Memory B cell (primary cell): ENCODE measurements at regions not wholly inside any gene's neighbourhood (a gene's known extent, or its start where the extent isn't known, plus 50 kb on each side); places are given as distances from the start of the nearest gene placed in this dataset.

ENCODE experiments used
- ATAC-seq: fragments of 150-1000 bp; cut with Tn5 transposase; 2 replicates; pipeline ENCODE4 v1.10.0; 2021; ENCODE audit warnings: low read depth, mild to moderate bottlenecking, moderate library complexity
- DNase-seq, 2 donors: peaks; one replicate each; pipeline ENCODE4 v3.0.0; 2022; ENCODE audit warnings: low spot score in 2 of 2
- H3K27ac Mint-ChIP-seq: one replicate; pipeline ENCODE4 v1.8.0; 2022; ENCODE audit warnings: mild to moderate bottlenecking, moderate library complexity, mixed read lengths
- H3K27me3 Mint-ChIP-seq: one replicate; pipeline ENCODE4 v1.8.0; 2022; ENCODE audit warnings: mixed read lengths
- H3K36me3 Mint-ChIP-seq: one replicate; pipeline ENCODE4 v1.8.0; 2022; ENCODE audit warnings: mild to moderate bottlenecking, mixed read lengths
- H3K4me1 Mint-ChIP-seq: one replicate; pipeline ENCODE4 v1.8.0; 2022; ENCODE audit warnings: mixed read lengths
- H3K4me3 Mint-ChIP-seq: one replicate; pipeline ENCODE4 v1.8.0; 2022; ENCODE audit warnings: mild to moderate bottlenecking, moderate library complexity, mixed read lengths
- H3K9me3 Mint-ChIP-seq: one replicate; pipeline ENCODE4 v1.8.0; 2022; ENCODE audit warnings: mixed read lengths

DNA sequence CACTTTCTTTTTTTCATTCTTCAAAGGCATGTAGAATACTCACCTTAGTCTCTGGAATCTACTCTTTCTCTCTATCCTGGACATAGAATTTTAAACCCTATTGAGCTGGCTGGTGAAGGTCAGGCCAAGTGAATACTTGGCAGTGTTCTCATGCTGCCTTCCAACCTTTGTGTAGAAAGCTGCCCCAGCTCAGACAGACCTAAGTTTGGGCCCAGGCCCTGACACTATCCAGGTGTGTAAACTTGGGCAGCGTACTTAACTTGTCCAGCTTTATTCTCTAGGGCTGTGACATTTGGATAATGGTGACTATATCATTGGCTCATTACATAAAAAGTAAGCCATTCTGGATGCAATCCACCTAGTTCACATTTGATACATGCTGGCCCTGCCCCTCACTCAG is 298.3 kb downstream of the IRX1 start:
- no peak for DNase-seq
- ATAC-seq: no peak
- no peaks in the 10 kb centered on the region for H3K27me3 Mint-ChIP-seq
- no peak overlapping the region for H3K4me3 Mint-ChIP-seq
- peaks cover 7% of the 10 kb centered on the region for H3K9me3 Mint-ChIP-seq
- no peak overlapping the region for H3K27ac Mint-ChIP-seq
- H3K4me1 Mint-ChIP-seq: no peaks in the 10 kb centered on the region
- H3K36me3 Mint-ChIP-seq: no peaks in the 10 kb centered on the region

DNA sequence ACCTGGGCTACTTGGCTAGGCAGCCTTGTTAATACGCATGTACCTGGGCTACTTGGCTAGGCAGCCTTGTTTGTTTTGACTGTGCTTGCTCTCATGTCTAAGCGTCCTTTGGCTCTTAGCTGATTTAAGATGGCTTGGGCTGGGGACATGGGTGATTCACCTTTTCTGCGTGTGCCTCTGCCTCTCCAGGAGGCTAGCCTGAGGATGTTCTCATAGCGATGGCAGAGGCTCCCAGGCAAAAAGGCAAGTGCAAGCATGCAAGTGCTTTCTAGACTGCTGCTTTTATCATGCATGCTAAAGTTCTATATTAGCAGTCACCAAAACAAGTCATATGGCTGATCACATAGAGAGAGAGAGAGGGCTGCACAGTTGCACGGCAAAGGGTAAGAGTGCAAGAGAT is 300.5 kb downstream of the IRX1 start:
- Mint-ChIP-seq H3K27me3 (no peaks in the 10 kb centered on the region), H3K9me3 (peaks cover 7% of the 10 kb centered on the region), H3K4me1 (no peaks in the 10 kb centered on the region), H3K27ac (no peak overlapping the region), H3K36me3 (no peaks in the 10 kb centered on the region), H3K4me3 (no peak overlapping the region)
- no peak for DNase-seq
- no peak for ATAC-seq

DNA sequence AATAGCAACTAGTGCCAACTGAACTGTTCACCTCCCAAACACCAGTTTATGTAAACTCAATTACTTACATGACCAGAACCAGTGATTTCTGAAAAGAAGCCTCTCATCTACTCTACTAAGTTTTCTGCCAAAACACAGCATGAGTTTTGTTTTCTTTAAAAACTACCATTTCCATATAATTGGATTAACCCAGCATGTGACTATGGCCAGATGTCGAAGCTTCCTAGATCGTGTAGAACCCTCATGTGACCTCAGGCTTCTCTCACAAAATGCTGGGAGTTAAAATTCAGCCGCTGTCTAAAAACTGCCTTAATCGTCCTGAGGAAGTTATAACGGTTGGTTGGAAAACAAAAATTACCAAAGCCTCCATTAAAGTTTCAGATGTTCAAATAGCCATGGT is 303.5 kb downstream of the IRX1 start:
- no peak for ATAC-seq
- no peak overlapping the region for H3K27ac Mint-ChIP-seq
- H3K4me1 Mint-ChIP-seq: no peaks in the 10 kb centered on the region
- no peaks in the 10 kb centered on the region for H3K36me3 Mint-ChIP-seq
- no peak overlapping the region for H3K4me3 Mint-ChIP-seq
- H3K27me3 Mint-ChIP-seq: no peaks in the 10 kb centered on the region
- DNase-seq: no peak
- peaks cover 7% of the 10 kb centered on the region for H3K9me3 Mint-ChIP-seq

DNA sequence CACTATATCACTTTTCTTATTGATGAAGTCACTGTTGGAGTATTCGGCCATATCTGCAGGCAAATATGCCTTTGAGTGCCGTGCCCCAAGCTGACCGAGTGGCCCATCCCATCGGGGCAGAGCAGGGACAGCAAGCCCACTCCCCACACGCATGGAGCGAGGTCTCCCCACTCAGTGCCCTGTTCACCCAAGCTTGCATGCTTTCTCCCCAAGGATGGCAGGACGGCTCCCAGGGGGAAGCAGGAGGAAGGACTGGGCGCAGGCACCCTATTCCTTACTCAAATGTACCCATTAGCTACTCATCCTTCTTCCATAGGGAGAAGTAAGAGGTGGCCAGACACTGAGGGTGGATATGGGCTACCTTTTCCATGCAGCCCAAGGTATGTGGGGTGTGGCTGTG is 309.0 kb downstream of the IRX1 start:
- no peak for ATAC-seq
- peaks cover 2% of the 10 kb centered on the region for H3K9me3 Mint-ChIP-seq

DNA sequence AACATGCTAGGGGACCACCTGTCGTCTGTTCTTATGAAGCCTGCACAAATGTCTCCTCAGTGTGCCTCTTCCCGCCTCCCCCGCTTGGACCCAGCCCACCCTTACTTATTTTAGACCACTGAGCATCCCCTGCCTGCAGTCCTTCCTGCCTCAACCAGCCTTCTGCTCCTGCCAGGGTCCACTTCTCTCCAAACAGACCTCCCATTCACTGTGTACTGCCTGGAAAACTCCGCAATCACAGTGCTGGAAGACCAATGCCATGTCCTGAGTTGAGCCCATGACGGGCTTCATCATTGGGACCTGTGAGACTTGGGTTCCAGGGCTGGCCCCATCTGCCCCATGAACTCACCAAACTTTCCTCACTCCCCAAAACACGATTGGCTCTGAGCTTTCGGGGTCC is 309.4 kb downstream of the IRX1 start:
- DNase-seq: no peak
- no peak for ATAC-seq
- Mint-ChIP-seq H3K9me3 (peaks cover 2% of the 10 kb centered on the region), H3K4me1 (no peaks in the 10 kb centered on the region), H3K27ac (no peak overlapping the region), H3K36me3 (no peaks in the 10 kb centered on the region), H3K27me3 (no peaks in the 10 kb centered on the region), H3K4me3 (no peak overlapping the region)

More for the DNA sequence above, 309.0 kb downstream of the IRX1 start:
- no peak overlapping the region for H3K4me3 Mint-ChIP-seq
- no peak for DNase-seq
- H3K27ac Mint-ChIP-seq: no peak overlapping the region
- no peaks in the 10 kb centered on the region for H3K4me1 Mint-ChIP-seq
- no peaks in the 10 kb centered on the region for H3K36me3 Mint-ChIP-seq
- no peaks in the 10 kb centered on the region for H3K27me3 Mint-ChIP-seq

DNA sequence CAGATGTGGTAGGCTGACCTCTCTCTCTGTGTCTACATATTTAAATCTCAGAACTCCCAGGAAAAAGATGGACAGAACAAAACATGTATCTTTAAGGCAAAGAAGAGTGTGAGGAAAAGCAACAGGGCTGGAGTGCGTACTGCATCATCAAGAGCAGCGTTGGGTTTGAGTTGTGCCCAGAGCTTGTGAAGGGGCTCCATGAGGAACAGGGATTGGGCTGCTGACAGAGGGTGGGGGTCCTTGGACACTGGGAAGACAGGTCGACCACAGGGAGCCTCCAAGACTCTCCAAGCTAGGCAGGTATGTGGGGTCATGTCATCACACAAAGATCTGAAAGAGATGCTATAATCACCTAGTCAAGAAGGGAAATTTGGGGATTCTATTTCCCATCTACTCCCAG is 309.9 kb downstream of the IRX1 start:
- no peaks in the 10 kb centered on the region for H3K27me3 Mint-ChIP-seq

DNA sequence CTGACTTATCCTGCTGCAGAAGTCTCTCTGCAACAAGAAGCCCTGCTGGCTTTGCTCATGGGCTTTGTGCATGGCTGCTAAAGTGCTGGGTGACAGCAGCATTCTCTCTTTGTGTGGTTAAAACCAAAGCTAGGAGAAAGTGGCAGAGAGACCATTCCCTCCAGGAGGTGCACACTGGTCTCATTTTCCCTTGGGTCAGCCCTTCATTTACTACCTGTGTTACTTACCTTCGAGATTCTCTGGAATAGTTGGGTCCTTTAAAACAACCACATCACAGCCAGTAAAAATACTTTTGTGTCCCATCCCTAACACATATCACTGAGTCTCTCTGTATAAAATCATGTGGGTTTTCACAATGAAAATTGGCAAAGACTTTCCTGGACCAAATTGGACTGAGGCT is 315.5 kb downstream of the IRX1 start:
- DNase-seq (no peak), ATAC-seq (no peak)
- H3K4me3 Mint-ChIP-seq: no peak overlapping the region
- H3K27ac Mint-ChIP-seq: no peak overlapping the region
- no peaks in the 10 kb centered on the region for H3K36me3 Mint-ChIP-seq
- H3K4me1 Mint-ChIP-seq: no peaks in the 10 kb centered on the region
- no peaks in the 10 kb centered on the region for H3K9me3 Mint-ChIP-seq
- no peaks in the 10 kb centered on the region for H3K27me3 Mint-ChIP-seq

More for the DNA sequence above, 309.9 kb downstream of the IRX1 start:
- no peak for DNase-seq
- Mint-ChIP-seq H3K4me1 (no peaks in the 10 kb centered on the region), H3K4me3 (no peak overlapping the region), H3K27ac (no peak overlapping the region), H3K9me3 (peaks cover 2% of the 10 kb centered on the region), H3K36me3 (no peaks in the 10 kb centered on the region)
- ATAC-seq: no peak

DNA sequence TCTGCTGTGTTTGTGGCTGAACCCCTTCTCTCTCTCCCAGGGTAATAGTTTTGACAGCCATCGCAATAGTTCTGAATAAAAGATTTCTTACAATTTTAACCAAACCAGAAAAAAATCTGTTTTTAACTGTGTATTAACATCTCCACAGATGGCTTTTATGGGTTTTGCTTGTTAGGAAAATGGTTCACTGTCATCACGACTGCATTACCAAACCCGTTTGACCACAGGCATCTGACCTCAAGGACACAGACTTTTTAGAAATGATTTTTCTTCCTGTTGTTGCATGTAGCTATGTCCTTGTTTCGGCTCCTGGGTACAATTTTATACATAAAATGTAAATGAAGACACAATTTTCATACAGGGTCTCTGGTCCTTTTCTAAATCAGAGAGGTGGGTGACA is 316.1 kb downstream of the IRX1 start:
- Mint-ChIP-seq H3K4me3 (no peak overlapping the region), H3K9me3 (no peaks in the 10 kb centered on the region), H3K27me3 (no peaks in the 10 kb centered on the region), H3K4me1 (no peaks in the 10 kb centered on the region), H3K36me3 (no peaks in the 10 kb centered on the region), H3K27ac (no peak overlapping the region)
- no peak for DNase-seq
- no peak for ATAC-seq

DNA sequence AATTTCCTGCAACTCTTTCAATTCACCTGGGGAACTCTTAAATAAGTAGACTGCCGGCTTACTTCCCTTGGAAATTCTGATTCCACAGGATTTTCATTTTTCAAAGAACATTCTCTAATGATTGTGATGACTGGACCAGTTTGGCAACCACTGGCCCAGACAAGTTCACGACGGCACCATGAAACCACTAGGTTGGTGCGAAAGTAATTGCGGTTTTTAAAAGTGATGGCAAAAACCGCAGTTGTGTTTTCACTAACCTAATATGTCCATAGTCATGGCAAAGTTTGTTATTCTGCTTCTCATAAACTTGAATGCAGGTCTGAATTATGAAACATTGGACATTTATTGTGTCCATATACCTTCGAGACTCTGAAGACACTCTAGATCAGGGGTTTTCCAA is 317.2 kb downstream of the IRX1 start:
- peaks cover 2% of the 10 kb centered on the region for H3K9me3 Mint-ChIP-seq
- H3K27me3 Mint-ChIP-seq: no peaks in the 10 kb centered on the region
- ATAC-seq (no peak), DNase-seq (no peak)
- no peaks in the 10 kb centered on the region for H3K36me3 Mint-ChIP-seq
- no peak overlapping the region for H3K27ac Mint-ChIP-seq
- no peaks in the 10 kb centered on the region for H3K4me1 Mint-ChIP-seq
- no peak overlapping the region for H3K4me3 Mint-ChIP-seq

DNA sequence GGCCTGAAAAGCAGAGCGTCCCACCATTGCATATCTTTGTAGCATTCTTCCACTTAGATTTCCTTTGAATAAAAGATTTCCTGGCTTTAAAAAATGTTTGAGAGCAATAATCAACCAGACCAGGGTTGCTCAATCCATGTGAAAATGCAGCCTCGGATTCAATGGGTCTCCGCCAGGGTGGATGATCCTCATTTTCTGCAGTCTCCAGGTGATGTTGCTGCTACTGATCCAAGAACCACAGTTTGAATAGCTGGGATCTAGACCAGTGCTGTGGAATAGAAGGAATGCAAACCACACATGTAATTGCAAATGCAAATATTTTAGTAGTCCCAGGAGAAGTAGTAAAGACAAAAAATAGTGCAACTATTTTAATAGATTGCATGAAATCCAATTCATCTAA is 317.6 kb downstream of the IRX1 start:
- no peaks in the 10 kb centered on the region for H3K27me3 Mint-ChIP-seq
- no peaks in the 10 kb centered on the region for H3K4me1 Mint-ChIP-seq
- no peaks in the 10 kb centered on the region for H3K36me3 Mint-ChIP-seq
- DNase-seq (no peak), ATAC-seq (no peak)
- H3K4me3 Mint-ChIP-seq: no peak overlapping the region
- H3K27ac Mint-ChIP-seq: no peak overlapping the region
- H3K9me3 Mint-ChIP-seq: peaks cover 2% of the 10 kb centered on the region

DNA sequence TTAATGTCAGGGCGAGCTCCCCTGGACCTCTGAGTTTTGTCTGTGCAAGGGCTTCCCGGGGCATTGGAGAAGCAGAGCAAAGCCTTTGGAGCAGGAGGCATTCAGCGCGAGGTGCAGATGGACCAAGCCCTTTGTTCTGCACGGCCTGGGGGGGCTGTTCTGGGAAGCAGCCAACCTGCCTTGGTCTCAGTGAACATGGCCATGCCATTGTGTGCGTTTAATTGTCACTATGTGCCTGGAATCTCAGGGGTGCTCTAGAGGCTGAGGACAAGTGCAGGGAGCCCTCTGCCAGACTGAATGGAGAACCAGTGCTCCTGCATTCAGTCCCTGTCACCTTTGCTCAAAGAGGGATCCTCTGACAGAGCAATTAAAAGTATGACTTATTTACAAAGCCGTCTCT is 329.4 kb downstream of the IRX1 start:
- Mint-ChIP-seq H3K27me3 (peaks cover 2% of the 10 kb centered on the region), H3K27ac (no peak overlapping the region), H3K36me3 (no peaks in the 10 kb centered on the region), H3K4me3 (no peak overlapping the region), H3K9me3 (peaks cover 10% of the 10 kb centered on the region), H3K4me1 (no peaks in the 10 kb centered on the region)
- ATAC-seq (no peak), DNase-seq (no peak)

DNA sequence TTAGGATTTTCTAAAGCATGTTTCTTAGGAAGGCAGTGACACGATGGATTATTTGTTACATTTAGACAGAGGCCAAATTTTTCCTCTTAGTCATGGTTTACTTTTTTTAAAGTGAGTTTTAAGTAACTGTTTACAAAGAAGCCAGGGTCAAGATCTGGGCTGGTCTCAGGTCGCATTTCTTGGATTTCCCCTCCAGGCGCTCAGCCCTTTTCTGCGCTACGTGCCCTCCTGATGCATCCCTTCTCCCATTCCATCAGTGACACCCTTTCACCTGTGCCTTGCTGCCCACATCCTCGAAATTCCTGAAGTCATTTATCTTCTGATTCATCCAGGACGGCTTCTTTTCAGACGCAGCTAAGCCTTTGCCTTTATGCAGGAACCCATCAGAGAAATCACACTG is 330.3 kb downstream of the IRX1 start:
- H3K4me1 Mint-ChIP-seq: no peaks in the 10 kb centered on the region
- H3K36me3 Mint-ChIP-seq: no peaks in the 10 kb centered on the region
- H3K4me3 Mint-ChIP-seq: no peak overlapping the region
- H3K9me3 Mint-ChIP-seq: peaks cover 9% of the 10 kb centered on the region
- peaks cover 2% of the 10 kb centered on the region for H3K27me3 Mint-ChIP-seq
- H3K27ac Mint-ChIP-seq: no peak overlapping the region
- no peak for DNase-seq
- no peak for ATAC-seq

DNA sequence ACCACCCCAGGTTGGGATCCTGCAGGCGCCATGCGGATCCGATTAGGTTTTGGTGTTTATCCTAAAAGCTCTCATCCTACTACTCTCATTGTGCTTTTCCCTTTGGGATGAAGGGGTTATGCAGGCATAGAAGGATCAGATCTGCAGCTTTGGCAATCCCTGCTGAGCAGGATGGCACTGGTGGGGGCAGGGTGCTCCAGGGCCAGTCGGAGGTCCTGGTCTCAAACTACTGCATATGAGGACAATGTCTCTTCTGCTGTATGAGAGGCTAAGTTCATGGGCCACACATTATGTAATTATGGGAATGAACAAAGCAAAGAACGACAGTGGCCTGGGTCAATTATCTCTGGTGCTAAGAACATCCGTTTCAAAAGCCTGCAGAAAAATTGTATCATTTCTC is 334.2 kb downstream of the IRX1 start:
- Mint-ChIP-seq H3K27me3 (peaks cover 2% of the 10 kb centered on the region), H3K9me3 (peaks cover 11% of the 10 kb centered on the region), H3K4me3 (no peak overlapping the region), H3K27ac (no peak overlapping the region), H3K4me1 (no peaks in the 10 kb centered on the region), H3K36me3 (no peaks in the 10 kb centered on the region)
- ATAC-seq (no peak), DNase-seq (no peak)

DNA sequence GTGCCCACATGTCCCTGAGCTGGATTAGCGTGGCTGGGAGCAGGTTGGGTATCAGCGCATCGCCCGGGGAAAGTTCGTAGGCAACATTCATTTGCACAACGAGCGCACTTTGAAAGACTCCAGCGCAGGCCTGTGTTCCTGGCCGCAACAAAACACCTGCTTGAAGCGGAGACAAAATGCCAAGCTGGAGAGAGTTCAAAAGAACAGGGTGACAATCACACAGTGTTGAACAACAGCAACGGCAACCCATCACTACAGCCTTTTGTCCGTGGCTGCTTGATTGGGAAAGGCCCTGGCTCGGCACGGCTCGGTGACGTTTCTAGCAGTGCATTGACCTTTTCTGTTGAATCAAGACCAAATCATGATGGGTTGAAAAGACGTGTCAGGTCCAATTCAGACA is 336.3 kb downstream of the IRX1 start:
- ATAC-seq: no peak
- Mint-ChIP-seq H3K27me3 (peaks cover 2% of the 10 kb centered on the region), H3K4me3 (no peak overlapping the region), H3K27ac (no peak overlapping the region), H3K4me1 (no peaks in the 10 kb centered on the region), H3K36me3 (no peaks in the 10 kb centered on the region), H3K9me3 (peaks cover 14% of the 10 kb centered on the region)
- DNase-seq: no peak

DNA sequence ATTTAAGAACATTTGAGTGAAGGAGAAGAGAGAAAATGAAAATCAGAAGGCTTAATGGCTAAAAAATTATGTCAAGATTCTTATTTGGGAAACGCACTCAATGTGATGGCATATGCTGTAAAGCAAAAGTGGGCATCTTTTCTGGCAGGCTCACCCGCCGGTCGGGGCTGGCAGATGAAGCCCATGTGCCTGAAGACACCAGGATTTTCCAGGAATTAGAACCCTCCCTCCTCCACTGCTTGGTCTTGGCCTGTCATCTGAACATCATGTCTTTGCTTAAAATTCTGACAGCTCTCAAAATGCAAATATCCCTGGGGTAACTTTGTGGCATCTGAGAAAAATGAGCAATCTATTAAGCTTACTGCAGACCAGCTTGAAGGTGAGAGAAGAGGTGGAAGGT is 337.9 kb downstream of the IRX1 start:
- DNase-seq: no peak
- Mint-ChIP-seq H3K4me1 (no peaks in the 10 kb centered on the region), H3K27me3 (no peaks in the 10 kb centered on the region), H3K9me3 (peaks cover 12% of the 10 kb centered on the region), H3K4me3 (no peak overlapping the region), H3K36me3 (no peaks in the 10 kb centered on the region), H3K27ac (no peak overlapping the region)
- no peak for ATAC-seq

DNA sequence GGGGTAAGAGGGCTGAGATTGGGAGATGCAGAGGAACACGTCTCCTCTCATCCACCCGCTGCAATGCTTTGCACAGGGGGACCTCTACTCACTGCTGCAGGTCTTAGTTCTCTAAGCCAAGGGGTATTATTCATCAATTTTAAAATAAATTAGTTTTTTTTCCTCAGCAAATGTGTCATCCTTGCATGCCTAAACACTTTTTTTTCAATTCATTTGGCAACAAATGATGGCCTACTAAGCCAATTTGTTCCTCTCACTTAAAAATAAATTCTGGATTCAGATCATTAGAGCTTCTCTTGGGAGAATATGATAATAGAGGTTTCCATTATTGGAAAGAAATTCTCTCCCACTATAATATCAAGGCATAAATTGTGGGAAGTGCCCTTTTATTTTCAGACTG is 338.3 kb downstream of the IRX1 start:
- Mint-ChIP-seq H3K4me3 (no peak overlapping the region), H3K9me3 (peaks cover 14% of the 10 kb centered on the region), H3K36me3 (no peaks in the 10 kb centered on the region), H3K27ac (no peak overlapping the region), H3K27me3 (no peaks in the 10 kb centered on the region), H3K4me1 (no peaks in the 10 kb centered on the region)
- ATAC-seq (no peak), DNase-seq (no peak)
